HG03342 (cell line): ENCODE measurements at regions not wholly inside any gene's neighbourhood (a gene's known extent, or its start where the extent isn't known, plus 50 kb on each side); places are given as distances from the start of the nearest gene placed in this dataset.

Source experiments
- ATAC-seq: cut with Tn5 transposase; IDR thresholded peaks from one replicate; pipeline ENCODE4 v1.9.1; 2021; ENCODE audit warnings: mild to moderate bottlenecking, moderate library complexity; ENCODE audit not compliant: unreplicated experiment

DNA sequence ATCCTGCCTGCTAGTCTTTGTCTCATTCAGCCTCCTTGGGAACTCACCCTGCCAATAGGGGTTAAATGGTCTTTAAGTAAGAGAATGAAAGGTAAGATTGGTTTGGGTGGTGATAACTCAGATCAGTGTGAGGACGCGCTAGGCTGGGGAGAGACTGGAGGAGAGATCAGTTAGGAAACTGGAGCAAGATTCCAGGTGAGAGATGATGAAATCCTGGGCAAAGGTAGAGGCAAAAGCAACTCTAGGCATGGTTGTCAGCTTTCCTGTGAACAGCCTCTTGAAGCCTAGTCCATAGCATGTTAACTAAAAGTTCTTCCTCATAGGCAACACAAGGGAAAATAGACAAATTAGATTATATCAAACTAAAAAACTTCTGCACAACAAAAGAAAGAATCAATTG, 145.2 kb upstream of the ANKRD28 start:
- ATAC-seq: no peak

DNA sequence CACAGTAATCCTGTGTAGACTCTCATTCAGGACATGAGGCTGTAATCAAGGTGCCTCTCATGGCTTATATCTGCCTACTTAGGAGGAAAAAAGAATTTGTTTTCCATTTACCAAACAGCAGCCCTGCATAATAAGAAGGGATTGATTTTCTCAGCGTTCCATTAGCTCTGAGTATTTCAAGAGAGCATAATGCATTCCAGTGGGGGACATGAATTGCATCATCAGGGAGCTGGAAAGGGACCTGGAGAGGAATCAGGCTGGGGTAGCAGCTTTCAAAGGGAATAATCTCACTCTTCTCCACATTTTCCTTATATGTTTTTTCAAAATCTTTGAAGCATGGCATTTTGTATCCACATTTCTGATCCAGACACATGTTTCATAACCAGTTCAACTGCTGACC, 150.6 kb upstream of the ANKRD28 start:
- ATAC-seq: no peak

DNA sequence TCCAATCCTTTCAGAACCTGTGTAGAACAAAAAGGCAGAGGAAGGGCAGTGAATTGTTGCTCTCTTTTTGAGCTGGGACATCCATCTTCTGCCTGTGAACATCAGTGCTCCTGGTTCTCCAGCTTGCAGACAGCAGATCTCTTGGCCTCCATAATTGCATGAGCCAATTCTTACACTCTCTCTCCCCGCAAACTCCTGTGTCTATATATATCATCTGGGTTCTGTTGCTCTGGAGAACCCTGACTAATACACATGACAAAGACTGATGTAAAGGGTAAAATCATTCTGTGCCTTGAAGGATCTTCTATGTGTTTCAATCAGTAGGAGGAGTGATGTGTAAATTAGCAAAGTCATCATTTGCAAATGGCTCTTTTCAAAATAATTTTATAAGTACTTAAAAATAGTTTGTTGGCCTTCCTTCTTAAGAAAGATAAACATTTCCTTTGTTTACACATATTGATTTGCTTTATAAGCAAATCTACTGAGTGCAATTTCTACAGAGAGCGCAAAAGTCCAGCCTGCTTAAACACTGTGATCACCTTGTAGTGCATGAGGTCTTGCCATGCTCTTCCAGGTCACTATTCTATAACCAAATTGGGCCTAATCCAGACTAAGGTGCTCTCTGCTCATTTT, 154.9 kb upstream of the ANKRD28 start:
- ATAC-seq: no peak

DNA sequence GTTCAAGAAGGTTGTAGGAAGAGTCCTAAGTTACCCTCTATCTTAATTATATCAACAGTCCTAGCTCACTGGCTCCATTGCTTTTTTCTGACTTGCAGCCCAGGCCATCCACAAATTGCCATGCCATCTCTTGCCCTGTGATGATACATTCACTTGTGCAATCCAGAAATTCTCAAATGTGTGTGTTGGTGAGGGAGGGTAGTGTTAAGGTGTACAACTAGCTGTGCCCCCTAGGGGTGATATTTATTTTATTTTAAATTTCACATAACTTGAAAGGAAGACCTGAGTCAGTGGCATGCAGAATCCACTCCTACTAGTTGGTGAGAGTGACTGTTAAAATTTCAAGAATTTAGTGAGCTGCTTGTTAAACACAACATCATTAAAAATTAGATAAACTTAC, 156.1 kb upstream of the ANKRD28 start:
- no peak for ATAC-seq

DNA sequence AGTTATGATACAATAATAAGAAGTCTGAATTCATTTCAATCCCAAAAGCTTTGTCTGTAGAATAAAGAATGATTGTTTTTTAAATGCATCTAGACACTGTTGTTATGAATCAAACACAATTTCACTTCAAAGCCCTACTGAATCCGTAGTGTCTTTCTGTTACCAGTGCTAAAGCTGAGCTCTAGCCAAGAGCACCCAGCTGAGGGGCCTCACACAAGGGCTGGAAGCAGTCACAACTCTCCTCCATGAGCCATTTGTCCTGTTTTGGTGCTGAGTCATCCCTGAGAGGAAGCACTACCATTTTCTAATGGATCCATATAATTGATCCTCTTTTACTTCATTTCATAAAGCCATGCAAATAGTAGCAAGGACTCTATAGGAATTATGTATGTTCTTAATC, 158.2 kb upstream of the ANKRD28 start:
- no peak for ATAC-seq

DNA sequence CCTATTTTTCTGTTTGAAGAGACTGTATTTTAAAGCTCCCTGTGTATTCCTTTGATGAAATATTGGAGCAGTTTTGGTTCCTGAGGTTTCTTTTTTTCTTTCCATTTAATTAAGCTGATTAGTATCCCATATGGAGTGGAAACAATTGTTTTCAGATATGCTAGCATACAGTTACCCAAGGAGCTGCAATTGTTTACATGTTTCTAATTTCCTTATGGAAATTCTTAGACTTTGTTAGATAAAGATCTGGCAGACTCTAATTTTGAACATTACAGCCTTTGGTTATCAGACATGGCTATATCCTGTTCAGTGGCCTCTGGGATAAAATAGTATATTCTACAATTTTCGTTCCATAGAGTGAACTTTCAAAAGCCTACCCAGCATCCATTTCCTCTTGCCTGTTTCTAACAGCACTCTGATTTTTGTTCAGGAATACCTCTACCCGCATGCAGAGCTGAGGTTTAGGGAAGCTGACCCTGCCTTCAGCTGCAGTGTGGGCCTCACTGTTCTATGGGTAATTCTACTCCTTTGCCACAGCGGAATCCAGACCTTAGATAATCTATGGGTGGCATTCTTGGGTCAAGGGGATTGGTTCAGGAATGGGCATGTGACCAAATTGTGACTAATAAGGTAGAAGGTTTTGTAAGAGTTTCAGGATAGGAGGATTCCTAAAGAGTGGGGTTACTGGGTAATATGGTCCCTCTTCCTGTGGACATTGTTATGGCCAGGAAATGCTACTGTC, 161.1 kb upstream of the ANKRD28 start:
- no peak for ATAC-seq

DNA sequence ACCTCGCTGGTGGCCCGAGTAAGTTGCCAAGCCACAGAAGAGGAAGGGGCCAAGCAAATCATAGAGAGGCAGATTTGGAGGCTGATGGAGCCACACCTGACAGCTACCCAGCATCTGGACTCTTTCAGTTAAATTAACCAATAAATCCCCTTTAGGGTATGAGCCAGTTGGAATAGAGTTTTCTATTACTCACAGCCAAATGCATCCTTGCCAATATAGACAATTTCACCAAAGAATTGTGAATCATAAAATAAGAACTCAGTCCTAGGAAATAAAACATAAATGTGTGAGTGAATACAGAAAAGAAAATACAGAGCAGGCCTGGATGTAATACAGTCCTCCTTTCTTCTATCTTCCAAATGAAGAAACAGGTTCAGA, 161.6 kb upstream of the ANKRD28 start:
- ATAC-seq: no peak

DNA sequence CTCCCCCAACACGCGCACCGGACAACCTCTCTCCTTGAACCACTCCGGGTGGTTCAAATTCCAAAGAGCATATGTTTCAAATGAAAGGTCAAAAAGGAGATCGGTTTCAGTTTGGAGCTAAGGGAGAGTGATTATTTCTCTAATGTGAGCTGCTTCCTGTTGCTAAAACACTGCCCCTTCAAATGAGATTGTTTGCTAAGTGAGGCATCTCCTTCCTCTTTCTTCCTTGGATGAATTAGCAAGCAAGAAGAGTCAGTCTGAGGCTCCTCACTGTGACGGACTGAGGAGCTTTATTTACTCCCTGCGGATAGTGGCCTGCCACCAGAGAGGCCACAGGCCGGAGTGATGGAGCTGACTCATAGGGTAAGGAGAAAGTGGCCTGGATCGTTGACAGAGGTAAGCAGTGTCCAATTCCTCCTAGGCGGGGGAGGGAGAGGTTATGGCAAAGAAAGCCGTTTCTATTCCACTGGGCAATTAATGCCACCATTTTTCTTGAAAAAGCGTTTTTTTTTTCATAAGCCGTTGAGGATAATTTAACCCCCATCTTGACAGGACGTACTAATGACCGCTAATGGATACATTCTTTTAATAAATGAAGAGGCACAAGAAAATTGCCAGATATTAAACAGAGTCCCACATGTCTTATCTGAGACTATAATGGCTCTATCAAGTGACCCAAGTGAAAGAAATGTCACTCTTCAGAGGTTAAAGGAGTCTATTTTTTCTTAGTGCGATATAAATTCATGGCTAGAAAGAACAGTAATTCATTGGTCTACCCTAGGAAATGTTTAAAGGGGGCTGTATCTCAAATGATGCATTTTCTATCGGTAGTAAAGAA, 167.0 kb upstream of the ANKRD28 start:
- no peak for ATAC-seq

DNA sequence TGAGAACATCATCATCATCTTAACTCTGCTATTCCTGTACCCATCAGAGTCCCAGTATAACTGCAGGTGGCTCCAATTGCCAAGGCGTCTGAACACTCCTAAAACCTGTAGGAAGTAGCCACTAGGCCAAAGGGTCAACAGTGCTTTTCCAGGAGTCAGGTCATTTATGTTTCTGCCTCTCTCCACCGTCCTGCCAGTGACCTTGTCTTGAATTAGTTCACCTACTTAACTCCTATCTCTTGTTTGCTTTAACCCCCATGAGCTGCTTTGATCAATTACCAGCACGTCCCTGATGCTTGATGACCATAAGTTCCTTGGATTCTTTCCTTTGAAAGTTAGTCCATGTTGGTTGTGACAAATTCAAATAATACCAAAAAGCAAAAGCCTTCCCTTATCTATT, 169.8 kb upstream of the ANKRD28 start:
- no peak for ATAC-seq

DNA sequence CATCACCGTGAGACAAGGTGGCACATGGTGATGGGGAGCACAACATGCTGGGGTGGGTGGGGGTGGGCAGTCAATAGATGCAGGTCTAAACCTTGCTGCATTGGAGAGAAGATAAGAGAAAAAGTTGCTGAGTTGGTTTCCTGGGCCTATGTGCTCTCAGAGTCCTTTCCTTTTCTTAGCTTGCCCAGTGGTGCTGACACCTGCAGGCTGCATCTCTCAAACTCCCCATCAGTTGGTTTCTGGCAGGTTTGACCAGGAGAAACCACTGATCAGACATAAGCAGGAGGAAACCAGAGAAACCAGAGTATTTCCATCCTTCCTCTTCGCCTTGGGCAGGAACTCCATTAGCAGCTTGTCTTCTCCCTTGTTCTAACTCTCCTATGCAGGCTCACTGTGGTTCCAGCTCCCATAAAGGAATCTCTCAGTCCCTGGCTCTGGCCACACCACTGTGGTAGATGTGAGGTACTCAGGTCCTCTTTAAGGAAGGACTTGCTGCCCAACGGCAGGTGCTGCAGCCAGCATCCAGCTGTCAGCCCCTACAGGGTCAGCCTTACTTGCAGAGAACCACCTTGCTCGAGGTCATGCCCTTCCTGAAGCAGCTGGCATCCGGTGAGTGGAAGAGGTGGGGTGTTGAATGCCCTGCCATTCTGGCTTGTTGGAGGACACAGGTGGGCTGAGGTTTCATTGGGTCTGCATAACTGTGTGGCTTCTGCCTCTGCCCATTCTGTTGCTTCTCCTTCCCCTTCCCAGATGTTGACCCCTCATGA, 172.3 kb upstream of the ANKRD28 start:
- ATAC-seq: no peak

DNA sequence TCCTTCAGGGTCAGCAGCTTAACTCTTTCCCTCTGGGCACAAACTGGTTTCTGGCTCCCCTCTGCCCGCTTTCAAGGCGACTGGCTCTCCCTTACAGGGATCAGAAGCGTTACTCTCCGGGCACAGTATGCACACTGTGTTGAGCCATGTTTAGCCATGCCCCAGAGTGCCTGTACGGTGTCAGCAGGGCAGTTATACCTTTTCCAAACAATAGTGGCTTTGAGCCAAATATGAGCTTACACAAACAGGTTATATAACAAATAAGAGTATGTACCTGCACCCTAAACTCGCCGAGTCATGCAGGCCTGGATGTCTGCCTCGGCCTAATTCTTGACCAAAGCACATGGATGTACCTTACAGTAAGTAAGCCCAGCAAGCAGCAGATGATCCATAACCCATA, 175.6 kb upstream of the ANKRD28 start:
- ATAC-seq: no peak

DNA sequence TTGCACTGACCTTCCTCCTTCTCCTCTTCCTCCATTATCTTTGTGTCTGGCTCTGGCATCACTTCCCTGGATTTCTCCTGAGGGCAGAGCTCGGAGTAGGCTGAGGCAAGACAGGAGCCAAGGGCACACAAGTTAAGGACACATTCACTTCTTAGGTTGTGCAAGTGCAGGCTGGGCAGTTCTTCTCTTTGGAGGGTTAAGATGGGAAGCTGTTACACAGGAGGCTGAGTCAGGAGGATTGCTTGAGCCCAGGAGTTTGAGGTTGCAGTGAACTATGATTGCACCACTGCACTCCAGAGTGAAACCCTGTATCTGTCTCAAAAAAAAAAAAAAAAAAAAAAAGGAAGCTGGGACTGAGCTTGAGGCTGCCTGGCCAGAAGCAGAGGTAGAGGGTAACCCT, 176.2 kb upstream of the ANKRD28 start:
- no peak for ATAC-seq

DNA sequence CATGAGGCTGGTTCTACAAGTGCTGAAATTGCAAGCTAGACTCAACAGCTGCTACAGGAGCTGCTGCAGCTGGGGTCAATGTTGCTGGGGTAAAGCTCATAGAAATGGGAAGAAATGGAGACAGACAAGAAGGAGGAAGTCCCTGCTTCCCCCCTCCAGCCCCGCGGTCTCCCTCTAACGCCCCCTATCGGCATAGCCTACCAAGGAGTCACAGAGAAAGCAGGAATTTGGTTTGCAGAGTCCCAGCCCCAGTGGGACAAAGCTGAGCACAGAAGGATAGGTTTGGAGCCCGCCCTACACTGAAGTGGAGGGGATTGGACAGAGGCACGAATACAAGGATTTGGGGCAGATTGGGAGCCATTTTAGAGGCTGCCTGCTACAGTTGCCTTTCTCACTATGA, 176.9 kb upstream of the ANKRD28 start:
- ATAC-seq: no peak

DNA sequence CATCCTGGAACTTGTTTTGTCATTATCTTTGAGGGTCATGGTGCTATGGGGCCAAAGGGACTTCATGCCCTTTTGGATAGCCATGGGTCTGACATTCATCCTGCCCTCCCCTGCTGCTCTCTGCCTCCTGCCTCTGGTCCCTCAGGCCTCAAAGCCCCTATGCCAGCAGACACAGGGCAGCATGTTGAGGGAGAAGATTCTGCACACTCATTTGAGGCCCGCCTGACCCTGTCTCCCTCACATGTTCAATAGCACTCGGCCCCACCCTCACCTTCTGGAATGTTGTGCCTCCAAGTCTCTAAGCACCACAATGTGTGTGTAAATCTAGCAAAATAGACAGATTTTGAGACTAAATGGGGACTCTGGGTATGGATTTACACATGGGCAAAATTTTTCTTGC, 178.7 kb upstream of the ANKRD28 start:
- no peak for ATAC-seq

DNA sequence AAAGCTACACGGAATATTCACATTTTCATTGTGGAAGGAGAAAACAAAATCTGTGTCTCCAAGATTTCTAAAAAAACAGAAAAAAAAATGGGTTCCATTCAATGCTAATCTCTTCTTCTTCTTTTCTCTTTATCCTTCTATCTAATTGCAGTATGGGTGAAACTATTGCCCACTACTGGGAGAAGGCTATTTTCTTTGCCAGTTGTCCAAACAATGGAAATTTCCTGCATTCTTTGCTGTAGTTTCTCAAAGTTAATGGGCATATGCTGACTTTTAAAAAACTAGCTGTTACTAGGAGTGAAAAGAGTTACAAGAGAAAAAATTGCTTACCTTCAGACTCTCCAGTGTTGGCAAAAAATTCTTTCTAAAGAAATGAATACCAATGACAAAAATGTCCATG, 179.3 kb upstream of the ANKRD28 start:
- ATAC-seq: no peak

DNA sequence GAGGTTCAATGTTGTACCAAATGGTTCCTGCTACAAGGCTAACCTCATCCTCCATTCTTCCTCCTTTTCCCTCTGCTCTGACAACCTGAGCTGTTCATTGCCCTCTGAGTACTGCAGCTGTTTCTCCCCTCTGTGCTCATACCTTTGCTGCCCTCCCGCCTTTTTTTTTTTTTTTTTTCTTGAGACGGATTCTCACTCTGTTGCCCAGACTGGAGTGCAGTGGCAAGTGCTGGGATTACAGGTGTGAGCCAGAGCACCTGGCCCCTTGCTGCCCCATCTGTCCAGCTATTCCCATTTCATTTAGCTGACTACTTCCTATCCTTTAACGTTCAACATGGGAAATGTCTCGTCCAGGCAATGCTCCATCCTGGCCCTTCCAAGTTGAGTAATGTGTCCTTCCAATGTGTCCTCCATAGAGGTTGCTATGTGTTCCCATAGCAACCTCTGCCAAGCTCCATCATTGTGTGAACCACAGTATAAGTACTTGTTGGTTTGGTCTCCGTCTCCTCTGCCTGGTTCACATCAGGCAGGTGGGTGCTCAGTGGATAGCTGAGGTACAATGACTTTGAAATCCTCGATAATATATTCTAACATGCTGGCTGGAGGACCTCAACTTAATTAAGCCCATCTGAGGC, 179.9 kb upstream of the ANKRD28 start:
- no peak for ATAC-seq

DNA sequence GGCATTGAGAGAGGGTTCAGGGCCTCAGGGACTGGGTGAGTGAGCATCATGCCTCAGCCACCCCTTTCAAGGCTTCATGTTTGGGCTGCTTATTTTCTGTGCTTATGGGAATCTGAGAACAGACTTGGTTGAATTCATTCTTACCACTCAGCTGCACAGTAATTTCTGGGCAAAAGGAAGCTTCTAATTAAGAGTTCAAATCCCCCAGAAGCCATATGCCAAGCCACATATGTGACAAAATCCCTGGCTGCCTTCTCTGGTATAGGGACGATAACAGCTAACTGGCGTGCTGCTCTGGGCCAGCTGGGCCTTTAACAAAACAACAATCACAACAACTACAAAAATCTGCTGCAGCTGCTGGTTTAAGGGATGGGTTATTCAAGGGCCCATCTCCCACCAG, 181.0 kb upstream of the ANKRD28 start:
- ATAC-seq: no peak

DNA sequence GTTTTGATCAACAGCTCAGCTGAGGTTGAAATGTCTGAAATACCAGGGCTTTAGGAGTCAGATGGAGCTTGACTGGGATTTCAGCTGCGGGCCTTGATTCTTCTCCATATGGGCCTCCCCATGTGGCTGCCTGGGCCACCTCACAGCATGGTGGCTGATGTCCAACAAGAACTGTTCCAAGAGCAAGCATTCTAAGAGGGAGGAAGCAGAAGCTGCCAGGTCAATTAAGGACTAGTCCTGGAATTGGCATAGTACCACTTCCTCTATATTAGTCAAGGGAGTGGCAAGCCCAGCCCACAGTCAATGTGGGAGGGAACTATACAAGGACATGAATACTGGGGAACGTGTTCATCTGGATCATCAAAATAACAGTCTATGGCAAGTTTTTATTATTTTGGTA, 181.7 kb upstream of the ANKRD28 start:
- no peak for ATAC-seq

DNA sequence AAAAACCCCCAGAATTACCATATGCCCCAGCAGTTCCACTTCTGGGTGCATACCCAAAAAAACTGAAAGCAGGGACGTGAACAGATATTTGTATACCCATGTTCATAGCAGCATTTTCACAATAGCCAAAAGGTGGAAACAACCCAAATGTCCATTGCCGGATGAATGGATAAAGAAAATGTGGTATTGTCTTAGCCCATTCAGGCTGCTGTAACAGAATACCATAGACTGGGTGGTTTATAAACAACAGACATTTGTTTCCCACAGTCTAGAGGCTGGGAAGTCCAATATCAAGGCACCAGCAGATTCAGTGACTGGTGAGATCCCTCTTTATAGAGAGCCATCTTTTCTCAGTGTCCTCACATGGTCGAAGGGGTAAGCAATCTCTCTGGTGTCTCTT, 182.1 kb upstream of the ANKRD28 start:
- no peak for ATAC-seq

DNA sequence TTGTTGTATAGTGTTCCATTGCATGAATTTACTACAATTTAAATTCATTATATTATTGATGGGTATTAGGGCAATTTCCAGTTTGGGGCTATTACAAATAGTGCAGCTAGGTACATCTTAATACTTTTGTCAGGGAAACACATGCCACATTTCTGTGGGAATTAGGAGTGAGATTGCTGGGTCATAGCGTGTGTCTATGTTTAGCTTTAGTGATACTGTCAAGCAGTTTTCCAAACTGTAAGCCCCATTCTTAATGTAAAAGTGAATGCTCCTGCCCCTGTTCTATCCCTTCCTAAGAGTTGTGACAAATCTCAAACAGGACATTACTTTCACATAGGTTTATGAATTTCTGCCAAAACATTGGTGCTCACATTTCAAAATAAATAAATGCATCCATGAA, 184.5 kb upstream of the ANKRD28 start:
- no peak for ATAC-seq

DNA sequence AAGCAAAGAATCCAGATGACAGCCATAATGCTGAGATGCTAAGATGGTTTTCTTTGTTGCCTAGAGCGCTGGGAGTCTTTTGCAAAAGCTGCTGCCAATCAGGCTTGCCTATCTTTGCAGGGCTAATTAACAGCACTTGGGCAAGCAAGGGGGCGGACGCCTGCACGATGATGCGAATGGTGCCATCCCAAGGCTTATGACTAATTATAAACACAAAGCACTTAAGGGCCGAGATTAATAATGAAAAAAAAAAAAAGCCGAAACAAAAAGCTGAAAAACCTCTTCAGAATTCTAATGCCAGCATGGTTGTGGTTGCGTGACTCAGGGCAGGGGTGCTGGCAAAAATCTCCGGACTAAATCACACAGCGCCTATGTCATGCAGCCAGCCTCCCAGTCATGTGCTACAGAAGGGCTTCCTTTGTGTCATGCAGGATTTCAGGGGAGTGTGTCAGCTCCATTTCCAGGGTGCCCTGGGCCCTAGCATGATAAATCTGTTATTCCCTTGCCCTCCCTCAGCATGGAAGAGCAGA, 185.0 kb upstream of the ANKRD28 start:
- ATAC-seq: no peak
